ENCODE measurements at regions not wholly inside any gene's neighbourhood (a gene's known extent, or its start where the extent isn't known, plus 50 kb on each side); places are given as distances from the start of the nearest gene placed in this dataset.

DNA sequence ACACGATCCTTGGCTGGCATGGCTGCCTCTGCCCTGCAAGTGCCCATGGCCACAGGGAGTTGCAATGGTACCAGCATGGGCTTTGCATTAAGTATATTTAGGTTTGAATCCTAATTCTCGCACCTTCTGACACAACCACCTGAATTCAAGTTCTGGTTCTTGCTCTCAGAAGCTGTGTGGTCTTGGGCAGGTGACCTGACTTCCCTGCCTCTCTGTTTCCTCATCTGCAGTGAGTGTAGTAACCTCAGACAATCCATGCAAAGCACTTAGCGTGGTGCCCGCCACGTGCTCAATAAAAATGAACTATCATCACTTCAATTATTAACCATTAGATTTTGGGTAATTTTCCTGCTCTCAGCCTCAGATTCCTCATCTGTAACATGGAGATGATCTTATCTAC lies 378.8 kb upstream of the ARID1B start:
- no peak for DNase-seq

DNA sequence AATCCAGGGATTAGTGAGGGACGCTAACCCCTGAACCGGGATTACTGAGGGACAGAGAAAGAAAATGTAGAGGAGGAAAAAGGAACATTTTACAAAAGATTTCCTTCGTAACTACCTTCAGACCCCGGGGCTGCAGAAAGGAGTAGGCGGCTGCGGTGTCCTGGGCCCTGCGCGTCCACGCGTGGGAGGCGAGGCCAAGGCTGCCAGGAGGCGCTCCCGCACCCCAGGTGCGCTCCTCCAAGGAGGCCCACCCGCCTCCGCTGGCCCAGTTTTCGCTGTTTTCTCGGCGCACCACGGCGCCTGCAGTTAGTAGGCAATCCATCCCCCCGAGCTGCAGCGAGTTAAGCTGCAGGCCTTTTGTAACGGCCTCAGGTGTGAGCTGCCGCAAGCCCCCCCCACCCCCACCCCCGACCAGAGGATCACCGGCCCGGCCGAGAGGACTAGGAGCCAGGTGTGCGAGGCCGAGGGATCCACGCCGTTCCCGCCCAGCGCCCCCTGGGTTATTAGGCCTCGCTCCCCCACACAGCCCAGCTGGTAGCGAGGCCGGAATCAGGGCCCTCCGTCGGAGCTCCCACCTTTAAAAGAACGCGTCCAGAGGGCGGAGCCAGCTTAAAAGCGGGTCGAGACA lies 380.3 kb upstream of the ARID1B start:
- no peak for DNase-seq

DNA sequence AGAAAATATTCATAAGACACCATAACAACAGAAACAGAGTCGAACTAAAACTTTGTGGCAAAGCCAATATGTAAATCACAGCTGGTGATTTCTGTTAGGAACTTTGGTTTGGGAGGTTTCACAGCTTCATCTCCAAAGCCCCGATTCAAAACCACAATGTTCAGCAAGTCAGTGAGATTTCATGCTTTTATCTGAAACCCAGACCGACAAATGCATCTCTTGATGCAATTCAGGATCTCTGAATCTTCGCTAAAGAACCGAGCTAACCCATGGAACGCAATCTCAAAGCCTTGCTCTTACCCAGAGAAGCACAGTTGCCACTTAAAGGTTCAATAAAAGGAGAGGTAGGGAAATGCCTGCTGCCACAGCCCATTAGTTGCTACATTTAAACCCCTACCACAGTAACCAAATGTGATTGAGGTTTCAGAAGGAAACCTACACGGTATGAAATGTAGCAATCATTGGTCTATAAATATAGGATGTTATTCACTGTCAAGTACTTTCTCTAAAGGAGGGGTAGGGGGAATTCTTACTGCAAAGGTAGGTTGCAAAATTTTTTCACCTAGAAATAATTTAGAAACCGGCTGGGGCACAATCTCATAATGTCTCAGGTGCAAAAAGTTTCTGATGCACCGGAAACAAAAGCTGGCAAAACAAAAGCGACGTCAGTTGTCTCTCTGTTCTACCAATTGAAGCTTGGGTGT lies 381.0 kb upstream of the ARID1B start:
- no peak for DNase-seq

DNA sequence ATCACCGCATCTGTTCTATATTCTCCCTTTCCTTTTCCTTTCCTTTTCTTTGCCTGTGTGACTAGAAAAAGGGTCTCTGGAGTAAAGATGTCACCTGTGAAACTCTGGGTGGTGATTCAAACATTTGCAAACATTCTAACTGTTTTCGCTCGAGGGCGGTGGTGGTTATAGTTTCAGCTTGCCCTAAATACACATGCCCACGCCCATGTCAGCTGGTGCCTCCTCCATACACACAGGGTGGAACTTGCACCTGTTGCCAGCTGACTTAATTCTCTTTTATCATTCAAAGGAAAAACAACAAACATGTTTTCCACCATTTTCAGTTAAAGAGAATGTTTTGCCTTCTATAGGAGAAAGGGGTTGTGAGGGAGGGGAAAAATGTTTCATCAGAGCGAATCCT lies 381.9 kb upstream of the ARID1B start:
- no peak for DNase-seq

DNA sequence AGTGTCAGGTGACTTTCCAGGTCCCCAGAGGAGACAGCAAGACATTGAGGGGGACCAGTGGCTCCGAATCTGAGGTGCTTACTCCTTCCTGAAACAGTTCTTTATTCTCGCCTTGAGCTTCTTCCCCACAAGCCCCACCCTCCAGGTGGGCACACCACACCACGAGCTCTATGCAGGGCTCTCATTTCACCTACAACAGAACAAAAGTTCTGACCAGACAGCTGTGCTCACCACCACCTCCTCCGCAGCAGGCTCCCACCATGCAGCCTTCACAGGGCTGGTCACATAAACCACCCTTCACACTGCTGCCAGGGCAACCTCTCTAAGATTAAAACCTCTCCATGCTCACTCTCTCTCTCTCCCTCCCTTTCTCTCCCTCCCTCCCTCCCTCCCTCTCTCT lies 384.5 kb upstream of the ARID1B start:
- no peak for DNase-seq

DNA sequence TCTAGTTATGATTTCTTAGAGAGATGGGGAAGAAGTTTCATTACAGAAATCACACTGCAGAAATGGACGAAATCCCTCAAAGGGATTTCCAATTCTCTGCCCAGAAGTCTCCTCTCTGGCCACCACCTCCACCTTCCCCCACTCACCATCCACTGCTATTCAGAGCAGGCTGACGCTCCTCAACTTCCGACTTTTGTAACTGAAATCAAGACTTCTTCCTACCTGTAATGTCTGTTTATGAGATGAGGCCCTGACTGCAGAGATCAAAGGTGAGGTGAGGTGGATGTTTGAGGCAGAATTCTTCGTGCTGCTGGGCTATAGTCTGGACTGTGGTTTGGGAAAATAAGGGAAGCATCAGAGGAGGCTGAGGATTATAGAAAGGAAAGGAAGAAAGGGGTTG lies 385.2 kb upstream of the ARID1B start:
- no peak for DNase-seq

DNA sequence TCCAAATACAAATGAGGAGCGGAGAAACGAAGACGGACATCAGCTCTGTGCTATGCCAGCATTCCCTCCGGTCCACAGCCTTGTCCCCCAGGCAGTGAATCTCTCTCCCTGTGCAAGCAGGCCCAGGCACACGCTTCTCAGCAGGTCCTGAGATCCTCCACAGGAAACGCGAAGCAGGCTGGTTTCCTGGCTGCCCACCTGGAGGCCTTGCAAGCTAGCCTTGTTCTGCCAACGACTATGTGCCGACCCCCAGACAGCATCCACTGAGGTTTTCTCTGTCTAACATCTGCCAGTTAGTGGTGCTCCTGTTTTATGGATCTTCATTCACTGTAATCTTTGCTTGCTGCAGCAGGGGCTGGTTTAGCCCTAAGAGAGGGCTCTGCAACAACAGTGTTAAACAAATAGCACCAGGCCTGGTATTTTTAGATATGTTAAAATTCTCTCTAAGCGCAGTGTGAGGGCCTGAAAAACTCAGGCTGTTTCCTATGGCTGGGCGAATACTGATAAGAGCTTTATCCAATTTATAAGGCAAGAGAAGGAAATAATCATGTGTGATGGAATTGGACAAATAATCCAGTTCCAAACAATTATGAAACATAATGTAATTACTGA lies 386.0 kb upstream of the ARID1B start:
- DNase-seq: no peak

DNA sequence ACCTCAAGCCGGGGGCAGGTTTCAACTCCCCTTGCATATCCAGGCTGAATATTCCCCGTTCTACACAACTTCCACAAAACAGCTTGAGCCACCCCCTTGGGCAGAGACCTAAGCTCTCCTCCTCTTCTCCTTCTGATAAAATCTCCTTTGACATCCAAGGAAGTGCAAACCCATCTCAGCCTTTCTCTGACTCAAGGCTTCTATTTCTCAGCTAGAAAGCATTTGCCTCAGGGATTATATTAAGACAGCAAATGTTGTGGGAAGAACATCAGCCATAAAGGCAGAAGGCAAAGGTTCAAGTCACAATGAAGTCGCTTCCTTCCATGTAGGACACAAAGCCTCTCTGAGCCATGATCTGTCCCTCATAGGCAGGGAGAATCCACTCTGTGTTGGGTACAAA lies 386.6 kb upstream of the ARID1B start:
- no peak for DNase-seq

DNA sequence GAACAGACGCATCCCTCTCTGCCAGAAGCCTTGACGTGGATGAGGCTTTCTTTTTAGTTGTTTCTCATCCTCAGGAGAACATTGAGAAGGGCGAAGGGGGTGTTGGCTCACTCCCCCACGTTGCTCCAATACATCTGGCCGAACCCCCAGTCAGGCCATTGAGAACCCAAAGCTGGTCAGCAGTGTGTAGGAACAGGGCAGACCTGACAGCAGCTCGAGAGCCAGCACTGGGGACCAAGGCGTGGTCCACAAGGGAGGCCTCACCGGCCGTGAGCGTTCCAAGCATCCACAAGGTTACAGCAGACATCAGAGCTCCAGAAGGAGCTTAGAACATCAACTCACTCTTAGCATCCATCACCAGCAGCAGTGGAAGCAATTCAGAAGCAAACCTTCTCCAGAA lies 387.9 kb upstream of the ARID1B start:
- no peak for DNase-seq

DNA sequence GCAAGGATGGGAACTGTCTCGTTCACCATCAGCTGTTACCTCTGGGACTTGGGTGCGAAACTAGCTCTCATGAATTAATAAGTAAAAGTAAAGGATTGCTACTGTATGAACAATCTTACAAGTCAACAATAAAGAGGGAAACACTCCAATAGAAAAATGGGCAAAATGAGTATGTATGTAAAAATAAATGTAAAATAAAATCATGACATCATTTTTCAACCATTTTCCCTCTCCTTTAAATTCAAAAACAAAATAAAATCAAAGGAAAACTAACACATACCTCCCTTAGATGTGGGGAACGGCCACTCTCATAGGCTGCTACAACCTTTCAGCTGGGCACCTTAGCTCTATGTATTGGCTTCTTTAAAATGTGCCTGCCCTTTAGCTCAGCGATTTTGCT lies 389.7 kb upstream of the ARID1B start:
- DNase-seq: no peak

DNA sequence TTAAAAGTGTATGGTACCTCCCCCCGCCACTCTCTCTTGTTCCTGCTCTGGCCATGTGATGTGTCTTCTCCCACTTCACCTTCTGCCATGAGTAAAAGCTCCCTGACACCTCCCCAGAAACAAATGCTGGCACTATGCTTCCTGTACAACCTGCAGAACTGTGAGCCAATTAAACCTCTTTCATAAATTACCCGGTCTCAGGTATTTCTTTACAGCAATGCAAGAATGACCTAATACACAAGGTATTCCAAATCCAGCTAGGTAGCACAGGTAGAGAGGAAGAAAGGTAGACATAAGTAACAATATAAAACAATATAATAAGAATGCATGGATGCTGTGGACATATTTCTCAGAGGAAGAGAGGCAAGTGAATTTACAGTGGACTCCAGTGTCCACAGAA lies 394.1 kb upstream of the ARID1B start:
- no peak for DNase-seq

DNA sequence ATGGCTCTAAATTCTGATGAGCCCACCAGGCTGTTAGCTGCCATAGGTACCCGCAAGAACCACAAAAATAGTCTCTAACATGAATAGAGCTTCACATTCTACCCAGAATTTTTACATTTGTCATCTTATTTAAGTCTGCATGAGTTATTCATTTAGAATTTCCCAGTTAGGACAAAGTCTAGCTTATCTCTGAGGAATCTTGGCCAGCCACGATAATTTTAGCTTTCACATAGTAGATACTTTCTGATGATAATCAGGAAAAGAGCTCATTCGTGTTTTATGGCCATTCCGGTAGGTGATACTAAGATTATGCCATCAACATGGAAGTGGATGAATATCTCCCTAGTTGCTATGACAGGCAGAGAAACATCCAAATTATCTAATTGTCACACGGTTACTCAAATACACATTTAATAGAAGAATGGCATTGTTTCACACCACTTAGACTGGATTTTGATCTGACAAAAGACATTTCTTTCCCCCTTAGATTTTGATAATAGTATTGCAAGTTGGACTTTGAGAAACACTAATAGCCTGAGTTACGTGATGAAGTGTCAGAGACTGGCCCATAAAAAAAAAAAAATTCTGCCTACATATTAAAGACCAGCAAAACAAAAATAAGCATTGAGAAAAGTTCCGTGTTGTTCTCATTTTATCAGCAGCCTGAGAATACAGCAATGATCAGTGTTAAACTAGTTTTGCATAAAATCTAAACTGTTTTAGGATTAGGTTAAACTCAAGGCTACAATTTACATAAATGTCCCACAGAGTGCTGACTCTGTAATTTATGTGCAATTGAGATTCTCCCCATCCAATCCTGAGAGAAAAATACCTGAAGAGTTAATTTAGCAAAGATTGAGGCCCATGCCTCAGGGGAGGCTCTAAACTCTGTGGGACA lies 397.5 kb upstream of the ARID1B start:
- no peak for DNase-seq

DNA sequence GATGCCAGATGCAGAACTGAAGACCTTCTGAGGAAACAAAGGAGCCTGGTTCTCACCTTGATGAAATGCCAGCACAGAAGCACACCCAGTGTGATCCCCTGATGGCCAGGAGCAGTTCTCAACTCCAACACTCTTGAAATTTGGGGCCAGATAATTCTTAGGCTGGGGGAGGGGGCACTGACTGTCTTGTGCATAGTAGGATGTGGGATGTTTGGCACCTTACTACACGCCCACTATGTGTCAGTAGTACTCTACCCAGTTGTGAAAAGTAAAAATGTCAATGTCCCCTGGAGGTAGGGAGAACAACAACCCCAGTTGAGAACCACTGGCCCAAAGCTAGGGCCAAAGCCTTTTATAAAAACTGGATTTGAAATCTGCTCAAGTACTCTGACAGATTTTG lies 398.3 kb upstream of the ARID1B start:
- DNase-seq: no peak

DNA sequence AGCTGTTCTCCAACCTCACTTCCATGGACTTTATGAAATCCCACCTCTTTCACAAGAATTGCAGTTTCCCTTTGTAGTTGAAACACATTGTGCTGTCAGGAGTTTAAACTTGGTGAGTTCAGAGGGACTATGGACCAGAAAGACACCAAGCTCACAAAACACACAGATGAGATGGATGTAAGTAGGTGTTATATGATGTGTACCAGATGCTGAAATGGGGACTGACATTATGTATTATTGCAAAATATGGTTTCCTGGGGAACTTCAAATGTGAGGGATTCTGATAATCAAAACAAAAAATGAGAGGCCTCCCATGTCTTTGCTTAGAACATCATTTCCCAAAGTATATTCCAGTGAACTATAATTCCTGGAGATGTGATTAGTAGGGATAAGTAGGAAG lies 401.1 kb upstream of the ARID1B start:
- DNase-seq: no peak

DNA sequence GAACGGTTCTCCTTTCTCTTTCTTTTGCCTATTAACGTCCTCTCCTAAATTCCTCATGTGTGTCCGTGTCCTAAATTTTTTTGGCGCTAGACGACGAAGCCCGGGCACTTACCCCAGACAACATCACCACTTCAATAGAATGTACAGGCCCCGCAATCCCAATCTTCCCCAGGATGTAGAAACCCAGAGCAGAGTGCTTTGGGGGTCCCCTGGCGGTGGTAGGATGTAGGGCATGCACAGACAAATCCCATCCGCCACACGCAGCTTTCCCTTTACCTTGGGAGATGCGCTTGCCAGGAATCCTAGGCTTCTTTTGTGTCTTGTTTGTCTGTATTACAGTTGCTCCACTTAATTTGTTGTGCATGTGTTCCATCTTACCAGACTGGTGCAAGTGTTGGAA lies 417.3 kb upstream of the ARID1B start:
- no peak for DNase-seq

DNA sequence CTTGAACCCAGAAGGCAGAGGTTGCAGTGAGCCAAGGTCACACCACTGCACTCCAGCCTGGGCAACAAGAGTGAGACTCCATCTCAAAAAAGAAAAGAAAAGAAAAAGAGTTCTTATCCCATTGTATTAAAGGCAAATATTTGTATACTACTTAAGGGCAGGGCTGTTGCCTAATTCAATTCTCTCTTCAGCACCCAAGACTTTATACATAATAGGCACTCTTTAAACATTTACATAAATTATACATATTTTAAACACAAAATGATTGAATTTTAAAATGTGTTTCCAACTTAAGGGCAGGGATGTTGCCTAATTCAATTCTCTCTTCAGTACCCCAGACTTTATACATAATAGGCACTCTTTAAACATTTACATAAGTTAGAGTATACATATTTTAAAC lies 424.3 kb upstream of the ARID1B start:
- DNase-seq: no peak

DNA sequence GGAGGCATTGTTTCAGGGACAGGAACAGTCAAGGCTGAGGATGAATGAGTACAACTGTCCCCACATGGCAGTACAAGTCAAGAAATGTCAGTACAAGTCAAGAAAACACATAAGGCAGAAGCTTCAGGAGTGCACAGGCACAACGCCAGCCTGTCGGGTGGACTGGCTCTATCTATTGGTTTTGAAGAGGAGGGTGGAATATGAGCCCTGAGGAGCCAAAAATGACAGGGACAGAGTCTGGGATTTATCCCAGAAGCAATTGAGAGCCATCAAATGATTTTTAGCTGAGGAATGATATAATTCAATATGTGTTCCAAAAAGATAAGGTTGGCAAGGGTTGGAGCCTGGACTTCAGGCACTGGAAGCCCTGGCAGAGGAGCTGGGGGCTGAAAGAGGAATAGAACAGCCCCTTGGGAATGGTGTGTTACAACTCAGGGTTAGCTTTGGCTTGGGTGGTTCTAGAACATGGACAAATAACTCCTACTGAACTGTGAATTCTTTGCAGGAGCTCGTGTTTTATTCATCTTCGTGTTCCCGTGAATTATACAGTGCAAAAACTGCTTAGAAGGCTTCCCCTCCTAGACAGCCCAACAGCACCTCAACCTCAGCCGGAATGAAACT lies 425.7 kb upstream of the ARID1B start:
- DNase-seq: no peak

DNA sequence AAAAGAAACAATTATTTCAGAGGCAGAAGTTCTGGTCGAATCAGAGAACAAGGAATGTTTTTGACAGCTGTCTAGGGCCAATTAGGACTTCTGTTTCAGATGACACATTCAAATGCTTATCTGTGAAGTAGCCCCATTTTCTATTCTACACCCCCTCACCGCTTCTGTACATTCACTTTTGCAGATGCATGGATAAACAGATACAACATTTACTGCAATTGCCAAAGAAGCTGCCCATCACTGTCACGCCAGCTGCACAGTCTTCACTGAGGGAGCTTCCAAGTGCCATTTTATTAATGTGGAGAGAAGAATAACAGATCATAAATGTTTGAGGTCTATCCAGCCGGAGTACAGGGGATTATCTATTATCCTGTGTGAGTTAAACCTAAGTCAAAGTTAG lies 426.8 kb upstream of the ARID1B start:
- no peak for DNase-seq

DNA sequence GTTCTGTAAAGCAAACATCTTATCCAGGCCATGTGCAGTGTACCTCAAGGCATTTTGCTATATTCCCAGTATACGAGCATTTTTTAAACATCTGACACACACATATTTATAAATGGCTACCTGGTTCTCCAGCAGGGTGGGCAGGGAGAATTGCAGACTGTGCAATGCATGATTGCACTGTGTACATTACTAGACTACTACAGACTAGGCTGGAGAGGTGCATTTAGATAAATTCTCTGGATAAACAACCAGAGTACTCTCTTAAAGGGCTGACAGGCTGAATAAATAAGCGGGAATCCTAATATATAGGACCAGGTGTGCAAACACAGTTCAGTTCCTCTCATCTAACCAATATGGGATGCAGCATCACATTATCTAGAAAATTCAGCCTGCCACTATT lies 428.3 kb upstream of the ARID1B start:
- DNase-seq: no peak

DNA sequence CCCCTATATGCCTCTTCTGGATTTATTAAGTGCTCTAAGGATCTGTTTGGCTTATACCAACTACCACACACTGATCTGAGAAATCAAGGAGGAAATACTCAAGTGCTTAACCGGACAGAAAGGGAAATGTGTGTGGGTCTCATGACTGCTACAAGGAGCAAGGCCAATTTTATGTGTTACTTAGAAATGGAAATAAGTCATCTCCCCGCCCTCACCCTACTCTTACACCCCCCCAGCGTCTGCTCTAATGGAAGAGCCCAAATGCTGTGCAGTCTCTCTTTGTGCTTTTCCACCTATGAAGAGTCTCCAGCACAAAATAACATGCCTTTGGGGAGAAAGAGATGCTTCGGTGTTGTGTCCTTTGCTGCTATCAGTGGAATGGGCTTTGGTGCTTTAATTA lies 428.8 kb upstream of the ARID1B start:
- DNase-seq: no peak

DNA sequence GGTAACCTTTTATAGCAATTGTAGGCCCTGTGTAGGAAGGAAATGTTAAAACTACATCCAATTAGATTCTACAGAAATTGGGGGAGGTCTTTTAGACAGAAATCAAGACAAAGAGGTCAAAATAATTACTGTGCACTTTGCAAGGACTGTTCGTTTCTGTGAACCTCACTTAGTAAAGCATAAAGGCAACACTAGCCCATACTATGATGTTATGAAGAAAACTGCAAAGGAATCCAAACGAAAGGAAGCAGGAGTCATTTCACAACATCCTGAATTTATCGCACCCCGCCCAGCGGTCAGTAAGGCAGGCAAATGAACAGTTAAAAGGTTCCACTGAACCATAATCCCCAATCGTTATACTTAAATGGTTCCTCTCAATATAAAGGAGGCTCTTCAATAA lies 429.5 kb upstream of the ARID1B start:
- no peak for DNase-seq

DNA sequence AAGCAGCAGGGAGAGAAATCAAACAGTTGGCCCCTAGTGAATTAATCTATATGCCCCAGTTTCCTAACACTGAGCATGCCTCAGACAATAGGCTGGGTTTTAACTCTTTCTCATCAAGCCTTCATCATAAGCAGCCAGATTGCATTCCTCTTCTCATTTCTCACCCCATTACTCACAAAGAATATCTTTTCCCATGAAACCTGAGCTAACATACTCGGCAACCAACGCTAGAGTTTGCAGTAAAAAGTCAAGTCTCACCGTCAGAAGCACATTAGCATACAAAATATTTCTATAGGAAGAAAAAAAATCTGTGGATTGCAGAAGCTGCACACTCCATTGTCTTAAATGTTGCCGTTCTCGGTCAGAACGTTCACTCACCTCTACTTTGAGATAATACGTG lies 429.9 kb upstream of the ARID1B start:
- no peak for DNase-seq

DNA sequence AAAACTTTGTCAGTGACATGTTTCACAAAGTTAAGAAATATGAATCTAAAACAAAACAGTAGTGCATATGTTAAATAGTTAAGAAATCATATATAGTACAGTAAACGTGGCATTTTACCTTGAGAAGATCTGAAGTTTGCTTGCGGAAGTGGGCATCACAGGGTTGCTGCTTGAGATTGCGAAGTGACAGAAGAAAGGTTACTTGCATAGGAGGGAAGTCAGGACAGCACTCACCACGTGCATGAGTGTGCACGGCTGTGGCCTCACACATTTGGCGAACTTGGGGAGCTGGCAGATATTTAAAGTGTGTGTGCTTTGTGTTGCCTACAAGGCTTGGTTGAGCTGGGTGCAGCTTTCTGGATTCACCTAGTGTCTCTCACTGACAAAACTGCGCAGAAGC lies 431.5 kb upstream of the ARID1B start:
- no peak for DNase-seq
